ENCODE measurements at regions not wholly inside any gene's neighbourhood (a gene's known extent, or its start where the extent isn't known, plus 50 kb on each side); places are given as distances from the start of the nearest gene placed in this dataset.

- DNase-seq: no peak
- Histone ChIP-seq H3K4me3 (no peak overlapping the region), H3K27ac (no peak overlapping the region), H3K27me3 (no peaks in the 10 kb centered on the region), H3K9me3 (no peaks in the 10 kb centered on the region), H3K4me1 (no peaks in the 10 kb centered on the region), H3K36me3 (no peaks in the 10 kb centered on the region)
- intact Hi-C loops (cut with DNase I; ENCODE audit: low total_unique reads): no loop called here
- TF ChIP-seq POLR2A (IDR thresholded peaks at IDR 0.05) (no peak), CTCF (IDR thresholded peaks at IDR 0.05) (no peak)
Observed at GRCh38 chr5:123951582-123951977, 439.6 kb downstream of the CSNK1G3 start.

GRCh38 chr5:123950701-123951581 lies 439.0 kb downstream of the CSNK1G3 start:
- no peaks in the 10 kb centered on the region for H3K9me3 ChIP-seq
- no peak for DNase-seq
- no peak overlapping the region for H3K27ac ChIP-seq
- TF ChIP-seq CTCF (IDR thresholded peaks at IDR 0.05): no peak
- no peak for TF ChIP-seq POLR2A (IDR thresholded peaks at IDR 0.05)
- intact Hi-C loops (cut with DNase I; ENCODE audit: low total_unique reads): no loop called here
- H3K36me3 ChIP-seq: no peaks in the 10 kb centered on the region
- H3K4me1 ChIP-seq: no peaks in the 10 kb centered on the region
- no peaks in the 10 kb centered on the region for H3K27me3 ChIP-seq
- no peak overlapping the region for H3K4me3 ChIP-seq

GRCh38 chr5:123949807-123950340 lies 437.9 kb downstream of the CSNK1G3 start:
- H3K36me3 ChIP-seq: no peaks in the 10 kb centered on the region
- intact Hi-C loops (cut with DNase I; ENCODE audit: low total_unique reads): no loop called here

GRCh38 chr5:123949043-123949804 lies 437.2 kb downstream of the CSNK1G3 start:
- Histone ChIP-seq H3K27me3 (no peaks in the 10 kb centered on the region), H3K4me3 (no peak overlapping the region), H3K27ac (no peak overlapping the region), H3K9me3 (no peaks in the 10 kb centered on the region), H3K36me3 (no peaks in the 10 kb centered on the region), H3K4me1 (no peaks in the 10 kb centered on the region)
- TF ChIP-seq CTCF (IDR thresholded peaks at IDR 0.05) (no peak), POLR2A (IDR thresholded peaks at IDR 0.05) (no peak)
- no peak for DNase-seq
- intact Hi-C loops (cut with DNase I; ENCODE audit: low total_unique reads): no loop called here

More at GRCh38 chr5:123949807-123950340, 437.9 kb downstream of the CSNK1G3 start:
- Histone ChIP-seq H3K9me3 (no peaks in the 10 kb centered on the region), H3K27ac (no peak overlapping the region), H3K4me1 (no peaks in the 10 kb centered on the region), H3K27me3 (no peaks in the 10 kb centered on the region), H3K4me3 (no peak overlapping the region)
- DNase-seq: no peak
- TF ChIP-seq CTCF (IDR thresholded peaks at IDR 0.05): no peak

GRCh38 chr5:123947797-123948196 lies 435.8 kb downstream of the CSNK1G3 start:
- H3K4me3 ChIP-seq: no peak overlapping the region
- H3K27ac ChIP-seq: no peak overlapping the region
- H3K36me3 ChIP-seq: no peaks in the 10 kb centered on the region
- DNase-seq: no peak
- no peaks in the 10 kb centered on the region for H3K4me1 ChIP-seq
- H3K9me3 ChIP-seq: no peaks in the 10 kb centered on the region
- no peak for TF ChIP-seq CTCF (IDR thresholded peaks at IDR 0.05)
- no peak for TF ChIP-seq POLR2A (IDR thresholded peaks at IDR 0.05)
- intact Hi-C loops (cut with DNase I; ENCODE audit: low total_unique reads): no loop called here
- H3K27me3 ChIP-seq: no peaks in the 10 kb centered on the region

All from uterus (tissue), 3 donors.